GM12878 (cell line): ENCODE measurements at regions not wholly inside any gene's neighbourhood (a gene's known extent, or its start where the extent isn't known, plus 50 kb on each side); places are given as distances from the start of the nearest gene placed in this dataset.

ENCODE experiments used
- ATAC-seq: fragments of 200-7000 bp; cut with Tn5 transposase; 3 replicates; pipeline ENCODE4 v1.9.1; 2020; ENCODE audit warnings: mild to moderate bottlenecking, moderate library complexity
- BruUV-seq: library from RNA; stranded (reverse); fragments of 400-500 nt; replicated peaks from 2 replicates; lab custom pipeline; 2021; lab: Mats Ljungman, UMichigan
- CTCF ChIA-PET: fragments of 300-600 bp; sonication (Branson Sonifier 250); formaldehyde crosslinking; extraction: SDS; loops from one replicate; lab custom pipeline; 2021; ENCODE audit warnings: inconsistent platforms; lab: Yijun Ruan, JAX
- POLR2A ChIA-PET: fragments of 350-600 bp; formaldehyde crosslinking; extraction: SDS; loops from one replicate; lab custom pipeline; 2021; ENCODE audit warnings: inconsistent platforms; lab: Charles Lee
- RAD21 ChIA-PET: fragments of 300-600 bp; sonication (Branson Sonifier 250); formaldehyde crosslinking; loops from one replicate; lab custom pipeline; 2023; ENCODE audit warnings: antibody characterized with exemption; ENCODE audit not compliant: unreplicated experiment; lab: Charles Lee
- SMC1A ChIA-PET: fragments of 300-600 bp; sonication (Branson Sonifier 250); formaldehyde crosslinking; loops from one replicate; lab custom pipeline; 2023; ENCODE audit not compliant: unreplicated experiment, uncharacterized antibody; lab: Charles Lee
- DNase-seq: peaks from one replicate; pipeline ENCODE4 v3.0.0-alpha.2; 2011; ENCODE audit warnings: low read depth, low spot score
- FAIRE-seq: peaks from 3 replicates; lab custom pipeline; 2011; peaks lifted over from hg19 to GRCh38; lab: Jason Lieb, UNC
- H2AFZ ChIP-seq: 2 replicates; pipeline ENCODE4 v1.6.0; 2011; ENCODE audit warnings: low read depth, low read length, control low read depth; ENCODE audit not compliant: control insufficient read depth
- H3K27ac ChIP-seq: 2 replicates; pipeline ENCODE4 v1.5.1; 2011; ENCODE audit warnings: control low read depth; ENCODE audit not compliant: control insufficient read depth, insufficient read depth
- H3K27me3 ChIP-seq, 2 experiments: replicated peaks in 1 of 2; 2 replicates each; pipeline versions ENCODE4 v1.6.0 to v1.6.1; 2011; ENCODE audit warnings: low read length in 1 of 2; ENCODE audit not compliant: control insufficient read depth in 2 of 2, insufficient read depth in 2 of 2
- H3K36me3 ChIP-seq, 2 experiments: 2 replicates each; pipeline ENCODE4 v1.5.1; 2011; ENCODE audit warnings: low read length in 1 of 2; ENCODE audit not compliant: control insufficient read depth in 2 of 2, insufficient read depth in 2 of 2
- H3K4me1 ChIP-seq: 2 replicates; pipeline ENCODE4 v1.6.1; 2011; ENCODE audit warnings: mild to moderate bottlenecking, low read length, moderate library complexity, mixed read lengths; ENCODE audit not compliant: control insufficient read depth, insufficient read depth
- H3K4me2 ChIP-seq: 2 replicates; pipeline ENCODE4 v1.6.0; 2011; ENCODE audit warnings: control low read depth; ENCODE audit not compliant: control insufficient read depth, insufficient read depth
- H3K4me3 ChIP-seq: fragments of 200-600 bp; sonication (generic); 2 replicates; pipeline ENCODE4 v1.5.1; 2016
- H3K79me2 ChIP-seq: 2 replicates; pipeline ENCODE4 v1.6.0; 2011; ENCODE audit warnings: low read length; ENCODE audit not compliant: control insufficient read depth, insufficient read depth
- H3K9ac ChIP-seq: 2 replicates; pipeline ENCODE4 v1.8.0; 2011; ENCODE audit warnings: low read length, control low read depth, mixed read lengths; ENCODE audit not compliant: control insufficient read depth, insufficient read depth
- H3K9me3 ChIP-seq: replicated peaks from 3 replicates; pipeline ENCODE4 v1.5.1; 2011; ENCODE audit warnings: mild to moderate bottlenecking, low read length; ENCODE audit not compliant: control insufficient read depth, insufficient read depth
- H4K20me1 ChIP-seq: 2 replicates; pipeline ENCODE4 v1.6.0; 2011; ENCODE audit not compliant: control insufficient read depth, insufficient read depth
- DPF2 ChIP-seq: fragments of 450-650 bp; IDR thresholded peaks from 2 replicates; pipeline ENCODE4 v1.6.1; 2017; ENCODE audit warnings: mild to moderate bottlenecking
- EGR1 ChIP-seq, 2 experiments: IDR thresholded peaks; 1 replicate in 1 of 2; 2 replicates in 1 of 2; pipeline ENCODE4 v1.6.1; 2011 to 2012; ENCODE audit warnings: low read depth in 2 of 2, low read length in 2 of 2, borderline replicate concordance in 1 of 2, mild to moderate bottlenecking in 1 of 2, moderate library complexity in 1 of 2
- FOS ChIP-seq: IDR thresholded peaks from 3 replicates; pipeline ENCODE4 v1.6.1; 2011; ENCODE audit warnings: borderline replicate concordance; ENCODE audit not compliant: insufficient read length; ENCODE audit errors: extremely low read depth
- HCFC1 ChIP-seq: fragments of 150-350 bp; IDR thresholded peaks from 2 replicates; pipeline ENCODE4 v1.6.1; 2014; ENCODE audit warnings: low read length
- HDAC6 ChIP-seq: fragments of 200-600 bp; sonication (generic); IDR thresholded peaks from one replicate; pipeline ENCODE4 v1.8.0; 2017; ENCODE audit warnings: antibody characterized with exemption; ENCODE audit not compliant: unreplicated experiment
- NFYA ChIP-seq: IDR thresholded peaks from 2 replicates; pipeline ENCODE4 v1.6.1; 2011; ENCODE audit warnings: low read depth, mild to moderate bottlenecking, low read length, improper control_type of control experiment, borderline replicate concordance
- PBX3 ChIP-seq: IDR thresholded peaks from 2 replicates; pipeline ENCODE4 v1.6.1; 2011; ENCODE audit warnings: mild to moderate bottlenecking, low read depth, low read length, moderate library complexity; ENCODE audit not compliant: insufficient replicate concordance
- POLR2A ChIP-seq: IDR thresholded peaks from 2 replicates; pipeline ENCODE4 v1.6.1; 2011; ENCODE audit warnings: low read depth, mild to moderate bottlenecking, low read length
- YBX1 ChIP-seq: fragments of 450-650 bp; IDR thresholded peaks from 2 replicates; pipeline ENCODE4 v1.6.1; 2016; ENCODE audit warnings: antibody characterized with exemption
- ZBTB4 ChIP-seq: fragments of 450-650 bp; formaldehyde crosslinking; IDR thresholded peaks from 2 replicates; pipeline ENCODE4 v1.4.0; 2022; ENCODE audit warnings: mild to moderate bottlenecking, moderate library complexity
- ZNF622 ChIP-seq: fragments of 450-650 bp; IDR thresholded peaks from 2 replicates; pipeline ENCODE4 v1.6.1; 2017; ENCODE audit warnings: mild to moderate bottlenecking, inconsistent platforms
- WGBS: methylation state at CpG from one replicate; pipeline ENCODE4 v1.1.6; 2016; ENCODE audit warnings: low lambda C conversion rate; ENCODE audit not compliant: insufficient replicate concordance, insufficient coverage; ENCODE audit errors: missing lambda C conversion rate; 5-methylcytosine and 5-hydroxymethylcytosine counted together
- in situ Hi-C: fragments of 300-500 bp; cut with MboI; formaldehyde crosslinking; loops from 9 replicates; pipeline ENCODE4 v1.14.3; 2018; ENCODE audit warnings: mixed read lengths
- intact Hi-C: fragments of 100-400 bp; cut with micrococcal nuclease; formaldehyde crosslinking; loops from one replicate; pipeline ENCODE4 v1.14.2; 2022; ENCODE audit not compliant: unreplicated experiment

GRCh38 chr2:103887625-103888024 lies 966.3 kb upstream of the POU3F3 start:
- in situ Hi-C loops = no loop called here
- BruUV-seq = no TSS peak
- TF ChIP-seq FOS = no peak
- TF ChIP-seq POLR2A = no peak
- no peak for TF ChIP-seq PBX3
- no peak for TF ChIP-seq EGR1 (IDR thresholded peaks at IDR 0.05; ENCODE audit: borderline replicate concordance in 1 of 2, low read depth in 2 of 2, low read length in 2 of 2)
- no peak for TF ChIP-seq YBX1
- TF ChIP-seq, all 136 proteins: peak for 0
- no peak for ATAC-seq
- no peaks in the 10 kb centered on the region for H3K4me1 ChIP-seq
- H3K4me3 ChIP-seq = no peak overlapping the region
- CTCF ChIA-PET = no interaction called here
- SMC1A ChIA-PET = no interaction called here
- DNase-seq = no peak
- H3K27ac ChIP-seq = no peak overlapping the region
- H3K9ac ChIP-seq = no peak overlapping the region
- RAD21 ChIA-PET = no interaction called here
- no peaks in the 10 kb centered on the region for H4K20me1 ChIP-seq
- no peak overlapping the region for H3K4me2 ChIP-seq
- no peaks in the 10 kb centered on the region for H3K27me3 ChIP-seq
- H2AFZ ChIP-seq = no peak overlapping the region
- H3K79me2 ChIP-seq = no peaks in the 10 kb centered on the region
- intact Hi-C loops = no loop called here
- 0% methylated on average over 1 of the region's 1 CpG for WGBS
- H3K9me3 ChIP-seq = no peaks in the 10 kb centered on the region
- POLR2A ChIA-PET = no interaction called here
- FAIRE-seq = no peak
- no peaks in the 10 kb centered on the region for H3K36me3 ChIP-seq

GRCh38 chr2:103896182-103896581 lies 957.7 kb upstream of the POU3F3 start:
- H3K9me3 ChIP-seq = no peaks in the 10 kb centered on the region
- TF ChIP-seq DPF2 (no peak), HCFC1 (no peak), HDAC6 (no peak), ZNF622 (no peak), ZBTB4 (CRISPR knock-in tag) (no peak), NFYA (no peak)
- H3K36me3 ChIP-seq = no peaks in the 10 kb centered on the region
- CTCF ChIA-PET = no interaction called here
- WGBS = 0% methylated on average over 1 of the region's 1 CpG
- no peaks in the 10 kb centered on the region for H3K4me1 ChIP-seq
- H3K27ac ChIP-seq = no peak overlapping the region
- SMC1A ChIA-PET = no interaction called here
- in situ Hi-C loops (no loop called here), intact Hi-C loops (no loop called here)
- RAD21 ChIA-PET = no interaction called here
- no peak overlapping the region for H3K9ac ChIP-seq
- DNase-seq (no peak), FAIRE-seq (no peak), ATAC-seq (no peak)
- H3K4me2 ChIP-seq = no peak overlapping the region
- POLR2A ChIA-PET = no interaction called here
- no peak overlapping the region for H2AFZ ChIP-seq
- BruUV-seq = no TSS peak
- H3K27me3 ChIP-seq = no peaks in the 10 kb centered on the region
- no peaks in the 10 kb centered on the region for H3K79me2 ChIP-seq
- H3K4me3 ChIP-seq = no peak overlapping the region
- H4K20me1 ChIP-seq = no peaks in the 10 kb centered on the region
